Astrocyte (in vitro differentiated cells and primary cell): ENCODE measurements at regions not wholly inside any gene's neighbourhood (a gene's known extent, or its start where the extent isn't known, plus 50 kb on each side); places are given as distances from the start of the nearest gene placed in this dataset.

ENCODE experiments used
- CTCF ChIP-seq: IDR thresholded peaks from 2 replicates; pipeline ENCODE4 v1.5.1; 2011; ENCODE audit warnings: low read depth, mild to moderate bottlenecking, inconsistent platforms, low read length, moderate library complexity; ENCODE audit not compliant: insufficient read depth
- EZH2 ChIP-seq: IDR thresholded peaks from 2 replicates; pipeline ENCODE4 v1.6.1; 2012; ENCODE audit warnings: mild to moderate bottlenecking, low read length, inconsistent platforms; ENCODE audit not compliant: insufficient read depth

GRCh38 chr2:176639671-176640070 lies 370.4 kb downstream of the MTX2 start:
- TF ChIP-seq CTCF (no peak), EZH2 (no peak)
